ENCODE measurements at regions not wholly inside any gene's neighbourhood (a gene's known extent, or its start where the extent isn't known, plus 50 kb on each side); places are given as distances from the start of the nearest gene placed in this dataset.

DNA sequence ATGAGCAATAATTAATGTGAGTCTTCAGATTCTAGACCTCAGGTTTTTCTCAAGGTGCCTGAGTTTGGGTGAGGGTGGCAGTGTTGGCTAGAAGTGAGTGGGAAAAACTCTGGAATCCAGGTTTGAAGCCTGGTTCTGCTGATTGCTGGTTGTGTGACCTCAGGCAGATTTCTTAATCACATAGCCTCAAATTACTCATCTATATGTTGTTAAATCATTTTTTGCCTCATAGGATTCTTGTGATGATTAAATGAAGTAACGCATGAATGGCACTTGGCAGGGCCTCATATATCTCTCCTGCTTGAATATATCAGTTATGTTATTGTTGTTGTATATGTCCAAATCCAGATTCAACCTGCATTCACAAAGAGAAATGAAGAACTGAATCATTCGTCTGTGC is 60.5 kb downstream of the NR2F2 start:
- DNase-seq = no peak

DNA sequence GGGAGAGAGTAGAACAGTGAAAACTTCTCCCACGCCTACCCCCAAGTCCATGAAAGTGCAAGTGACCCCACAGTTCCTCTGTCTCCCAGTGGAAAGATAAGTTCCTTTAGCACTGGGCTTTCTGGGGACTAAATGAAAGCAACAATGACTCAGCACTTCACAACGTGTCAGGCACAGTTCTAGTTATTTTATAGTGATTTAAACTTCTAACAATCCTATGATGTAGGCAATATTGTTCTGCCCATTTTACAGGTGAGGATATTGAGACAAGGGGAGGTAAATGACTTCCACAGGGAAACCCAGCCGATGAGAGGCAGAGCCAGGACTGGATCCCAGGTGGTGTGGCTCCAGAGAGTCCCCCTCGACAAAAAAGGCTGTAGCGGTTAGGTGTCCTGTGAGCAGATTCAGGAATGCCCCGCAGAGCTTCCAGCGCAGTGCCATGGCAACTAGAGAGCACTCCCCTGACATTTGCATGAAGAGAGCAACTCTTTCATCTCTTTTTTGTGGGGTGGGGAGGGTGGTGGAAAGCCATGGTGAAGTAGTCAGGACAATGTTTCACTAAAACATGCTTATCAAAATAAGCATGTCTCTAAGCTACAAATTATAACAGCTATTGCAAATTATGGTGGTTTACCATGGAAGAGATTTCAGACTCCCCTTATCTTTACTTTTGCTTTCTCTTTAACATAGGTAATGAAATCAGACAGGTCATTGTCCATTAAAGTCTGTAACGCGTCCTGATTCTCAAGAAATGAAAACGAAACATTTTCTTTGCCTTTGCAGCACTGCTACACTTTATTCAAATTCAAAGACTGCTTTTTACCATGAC is 62.1 kb downstream of the NR2F2 start:
- DNase-seq = no peak

DNA sequence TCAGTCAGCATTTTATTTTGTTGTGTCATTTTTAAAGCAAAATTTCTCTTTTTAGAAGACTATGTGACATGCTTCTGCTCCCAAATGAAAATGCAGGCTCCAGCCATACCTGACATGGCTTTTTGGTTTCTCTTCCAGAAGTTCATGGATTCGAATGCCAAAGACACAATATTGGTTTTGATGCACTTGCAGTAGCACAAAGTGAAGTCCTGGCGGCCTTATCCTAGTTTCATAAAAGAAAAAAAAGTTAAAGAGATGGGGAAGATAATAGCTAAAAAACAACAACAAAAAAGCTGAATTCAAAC is 62.7 kb downstream of the NR2F2 start:
- DNase-seq = no peak

DNA sequence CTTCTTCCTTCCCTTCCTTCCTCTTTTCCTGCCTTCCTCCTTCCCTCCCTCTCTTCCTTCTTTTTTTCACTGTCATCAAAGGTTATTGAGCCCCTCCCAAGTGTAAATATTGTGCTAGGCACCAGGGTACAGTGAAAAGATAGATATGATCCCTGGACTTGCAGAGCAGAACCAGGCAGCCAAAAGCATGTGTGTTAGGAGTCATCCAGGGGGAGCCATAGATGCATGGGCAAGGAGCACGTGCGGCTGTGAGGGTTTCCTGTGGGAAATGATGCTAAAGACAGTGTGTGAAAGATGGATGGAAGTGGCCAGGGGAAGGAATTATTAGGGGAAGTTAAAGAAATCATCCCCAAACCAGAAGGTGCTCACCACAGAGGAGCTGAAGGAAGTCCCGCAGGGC is 65.2 kb downstream of the NR2F2 start:
- DNase-seq = no peak

DNA sequence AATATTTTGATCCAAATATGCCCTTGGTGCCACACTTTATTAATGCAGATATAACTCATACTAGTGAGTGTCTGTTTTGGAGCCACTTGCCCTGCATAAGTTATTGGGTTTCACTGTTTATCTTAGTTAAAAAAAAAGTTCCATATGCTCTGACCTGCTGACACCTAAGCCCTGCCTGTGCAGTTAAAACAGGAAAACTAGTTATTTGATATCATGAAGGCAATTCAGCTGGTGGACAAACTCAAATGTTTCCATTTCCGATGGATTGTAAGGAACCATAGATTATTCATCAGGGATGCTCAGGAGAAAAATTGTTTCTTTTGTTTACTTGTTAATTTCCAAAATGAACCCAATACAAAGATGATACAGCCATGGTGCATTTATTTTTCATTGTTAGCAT is 68.3 kb downstream of the NR2F2 start:
- DNase-seq = no peak

DNA sequence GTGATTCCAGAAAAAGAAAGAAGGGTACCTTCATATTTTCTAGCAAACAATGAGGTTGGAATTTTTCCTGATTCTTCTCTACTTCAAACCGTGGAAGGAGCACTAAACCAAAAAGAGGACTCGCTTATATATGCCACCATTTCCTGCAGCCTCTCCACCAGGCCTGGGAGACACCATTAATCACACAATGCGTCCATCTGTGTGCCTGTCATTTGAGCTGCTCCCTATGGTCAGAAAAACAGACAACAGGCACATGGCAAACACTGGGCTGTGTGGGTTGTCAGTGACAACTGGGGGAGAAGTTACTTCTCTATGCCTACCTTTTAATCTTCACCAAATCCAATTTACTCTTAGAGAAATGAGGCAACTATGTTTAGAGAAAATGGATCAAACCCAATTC is 71.9 kb downstream of the NR2F2 start:
- DNase-seq = no peak

DNA sequence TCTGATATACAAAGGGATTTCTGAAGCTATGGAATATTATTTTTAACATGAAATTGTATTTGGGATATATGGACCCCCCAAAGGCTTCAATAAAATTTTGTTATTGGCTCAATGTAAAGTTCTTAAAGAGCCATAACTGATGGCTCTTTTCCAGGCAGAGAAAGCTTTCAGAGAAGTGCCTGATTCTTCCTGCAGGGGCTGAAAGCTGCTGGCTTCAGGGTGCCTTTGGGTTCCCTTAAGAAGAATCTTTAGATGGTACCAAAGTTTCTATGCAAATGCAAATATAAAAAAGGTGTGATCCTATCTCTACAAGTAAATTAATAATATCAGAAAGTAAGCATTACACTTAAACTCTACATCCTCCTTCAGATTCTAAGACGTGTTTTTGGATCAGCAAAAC is 72.6 kb downstream of the NR2F2 start:
- no peak for DNase-seq

DNA sequence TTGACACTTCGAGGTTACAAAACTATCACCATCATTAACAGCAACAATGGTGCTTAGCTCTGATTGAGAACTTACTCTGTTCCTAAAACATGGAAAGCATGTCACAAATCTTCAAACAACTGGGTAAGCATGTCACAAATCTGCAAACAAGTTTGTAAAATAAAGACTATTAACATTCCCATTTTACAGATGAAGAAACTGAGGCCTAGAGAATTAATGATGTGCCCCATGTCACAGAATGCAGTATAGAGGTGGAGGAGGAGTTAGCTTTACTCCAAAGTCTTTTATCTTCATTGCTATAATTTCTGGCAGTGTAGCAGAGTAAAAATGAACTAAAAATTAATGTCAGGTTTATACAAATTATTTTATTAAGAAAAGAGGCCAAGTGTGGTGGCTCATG is 73.4 kb downstream of the NR2F2 start:
- DNase-seq = no peak

DNA sequence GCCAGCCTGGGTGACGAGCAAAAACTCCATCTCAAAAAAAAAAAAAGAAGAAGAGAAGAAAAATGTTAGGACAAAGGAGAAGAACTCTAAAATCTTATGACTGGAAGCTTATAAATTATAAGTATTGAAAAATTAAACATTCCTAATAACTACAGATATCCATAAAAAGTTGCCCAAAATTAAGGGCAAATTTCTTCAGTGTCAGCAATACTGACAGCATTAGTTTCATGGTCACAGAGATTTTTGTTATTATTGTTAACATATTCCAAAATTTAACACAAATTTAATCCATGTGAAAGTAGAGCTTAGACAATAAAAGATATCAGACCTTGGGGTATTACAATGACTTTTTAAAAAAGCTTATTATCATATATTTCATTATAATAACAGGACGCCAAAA is 74.1 kb downstream of the NR2F2 start:
- no peak for DNase-seq

DNA sequence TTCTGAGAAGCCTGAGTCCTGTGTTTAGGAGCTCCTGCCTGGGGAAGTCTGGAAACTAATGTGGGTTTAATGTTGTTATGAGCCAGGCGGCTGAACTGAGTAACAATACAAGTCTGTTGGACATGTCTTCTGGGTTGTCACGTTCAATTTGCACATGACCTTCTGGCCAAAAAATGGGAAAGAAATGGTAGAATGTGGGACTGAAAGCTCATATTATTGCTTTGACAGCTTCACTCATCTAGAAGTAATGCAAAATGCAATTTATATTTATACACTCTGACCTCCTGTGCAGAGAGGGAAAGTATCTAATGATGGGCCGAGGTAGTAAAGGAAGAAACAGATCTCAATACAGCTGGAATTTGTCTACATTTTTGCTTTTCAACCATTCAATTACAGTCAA is 75.8 kb downstream of the NR2F2 start:
- no peak for DNase-seq

DNA sequence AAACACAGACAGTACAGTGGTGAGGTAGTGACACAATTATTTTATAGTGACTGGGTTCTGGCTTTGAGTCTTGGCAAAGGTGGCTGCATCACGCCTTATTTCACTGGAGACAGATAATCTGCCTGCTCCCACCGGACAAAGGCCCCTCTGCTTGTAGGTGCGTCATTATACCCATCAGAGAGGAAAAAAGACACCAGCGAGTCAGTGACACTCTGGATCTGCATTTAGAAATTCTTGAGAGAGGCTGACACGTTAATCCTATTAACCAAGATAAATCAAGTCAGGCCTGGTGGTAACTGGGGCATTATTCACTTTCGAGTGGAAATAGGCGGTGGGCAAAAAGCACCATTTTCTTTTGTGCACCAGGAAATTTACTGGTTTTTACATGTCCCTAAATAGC is 76.2 kb downstream of the NR2F2 start:
- DNase-seq = no peak

DNA sequence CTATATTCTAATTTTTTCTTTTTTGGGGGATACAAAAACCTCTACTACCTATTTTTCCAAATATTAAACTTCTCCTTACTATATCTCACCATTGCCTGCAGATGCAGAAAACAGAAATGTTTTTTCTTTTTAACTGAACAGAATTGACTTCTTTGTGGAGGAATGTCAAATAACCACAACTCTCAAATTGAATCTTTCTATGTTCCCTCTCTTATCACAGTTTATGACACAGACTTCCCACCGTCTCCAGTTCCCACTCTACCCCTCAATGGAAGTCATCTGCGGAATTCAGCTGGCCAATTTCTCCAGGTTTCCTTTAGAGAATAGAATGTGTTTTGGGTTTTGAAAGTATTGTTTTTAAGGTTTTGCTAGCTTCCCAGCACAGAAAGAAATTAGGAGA is 77.0 kb downstream of the NR2F2 start:
- DNase-seq = no peak

DNA sequence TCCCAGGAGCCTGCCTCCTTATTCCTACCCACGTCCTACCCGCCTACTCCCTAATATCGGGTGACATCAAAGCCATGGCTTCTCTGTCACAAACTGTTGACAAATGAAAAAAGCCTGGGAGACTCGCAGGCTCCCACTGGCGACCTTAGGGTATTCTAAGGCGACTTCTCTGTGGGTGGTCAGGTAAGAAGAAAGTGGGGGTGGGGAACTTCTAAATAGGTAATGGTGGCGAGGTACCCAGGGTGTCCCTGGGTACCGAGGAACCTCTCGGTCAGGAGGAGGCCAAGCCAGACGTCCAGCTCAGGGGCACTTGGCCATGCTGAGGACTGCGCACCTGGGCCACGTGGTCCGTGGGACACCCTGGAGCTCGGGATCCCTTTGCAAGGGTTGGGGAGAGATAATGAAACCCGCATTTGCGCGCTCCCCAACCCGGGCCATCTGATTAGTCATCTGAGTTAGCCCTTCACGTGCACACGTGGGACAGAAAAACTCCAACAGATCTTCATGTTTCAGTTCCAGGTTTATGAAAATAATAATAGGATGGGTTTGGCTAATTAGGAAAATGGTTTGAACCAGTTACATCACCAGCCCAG is 78.2 kb downstream of the NR2F2 start:
- DNase-seq = no peak

DNA sequence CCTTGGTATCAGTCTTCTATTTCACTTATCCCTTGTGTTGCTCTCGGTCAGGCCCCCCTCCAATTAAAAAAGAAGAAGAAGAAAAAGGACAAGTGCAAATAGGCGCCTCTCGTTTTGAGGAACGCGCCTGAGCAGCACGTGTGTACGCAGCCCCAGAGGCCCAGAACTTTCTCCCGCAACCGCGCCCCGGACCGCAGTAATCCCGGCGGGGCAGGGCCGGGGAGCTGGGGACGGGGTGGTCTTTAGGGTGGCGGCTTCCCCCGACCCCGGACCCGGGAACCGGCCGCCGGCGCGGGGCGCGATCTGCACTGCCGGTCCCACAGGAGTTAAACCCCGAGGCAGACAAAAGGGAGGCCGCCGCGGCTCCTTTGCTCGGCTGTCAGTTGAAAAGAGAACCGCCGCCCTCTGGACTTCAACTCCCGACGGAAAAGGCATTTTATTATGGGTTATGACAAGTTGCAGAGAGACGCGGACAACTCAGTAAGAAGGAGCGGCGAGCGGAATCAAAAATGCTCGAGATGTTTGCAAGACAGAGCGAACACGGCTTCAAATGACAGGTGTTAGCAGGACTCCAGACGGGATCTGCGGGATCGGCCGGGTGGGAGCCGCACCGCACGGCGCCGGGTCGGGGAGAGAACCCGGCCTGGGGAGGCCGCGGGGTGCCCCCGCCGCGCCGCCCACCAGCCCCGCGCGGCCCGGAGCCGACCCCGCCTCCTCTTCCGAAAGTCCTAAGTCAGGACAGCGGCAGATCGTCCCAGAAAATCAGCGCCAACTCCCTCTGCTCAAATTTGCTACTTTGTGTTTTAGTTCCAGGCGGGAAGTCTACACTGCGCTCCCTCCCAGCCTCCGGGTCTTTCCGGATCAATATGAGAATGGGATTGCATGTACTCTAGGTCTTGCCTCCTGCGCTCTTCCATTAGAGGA is 79.0 kb downstream of the NR2F2 start:
- DNase-seq = no peak

DNA sequence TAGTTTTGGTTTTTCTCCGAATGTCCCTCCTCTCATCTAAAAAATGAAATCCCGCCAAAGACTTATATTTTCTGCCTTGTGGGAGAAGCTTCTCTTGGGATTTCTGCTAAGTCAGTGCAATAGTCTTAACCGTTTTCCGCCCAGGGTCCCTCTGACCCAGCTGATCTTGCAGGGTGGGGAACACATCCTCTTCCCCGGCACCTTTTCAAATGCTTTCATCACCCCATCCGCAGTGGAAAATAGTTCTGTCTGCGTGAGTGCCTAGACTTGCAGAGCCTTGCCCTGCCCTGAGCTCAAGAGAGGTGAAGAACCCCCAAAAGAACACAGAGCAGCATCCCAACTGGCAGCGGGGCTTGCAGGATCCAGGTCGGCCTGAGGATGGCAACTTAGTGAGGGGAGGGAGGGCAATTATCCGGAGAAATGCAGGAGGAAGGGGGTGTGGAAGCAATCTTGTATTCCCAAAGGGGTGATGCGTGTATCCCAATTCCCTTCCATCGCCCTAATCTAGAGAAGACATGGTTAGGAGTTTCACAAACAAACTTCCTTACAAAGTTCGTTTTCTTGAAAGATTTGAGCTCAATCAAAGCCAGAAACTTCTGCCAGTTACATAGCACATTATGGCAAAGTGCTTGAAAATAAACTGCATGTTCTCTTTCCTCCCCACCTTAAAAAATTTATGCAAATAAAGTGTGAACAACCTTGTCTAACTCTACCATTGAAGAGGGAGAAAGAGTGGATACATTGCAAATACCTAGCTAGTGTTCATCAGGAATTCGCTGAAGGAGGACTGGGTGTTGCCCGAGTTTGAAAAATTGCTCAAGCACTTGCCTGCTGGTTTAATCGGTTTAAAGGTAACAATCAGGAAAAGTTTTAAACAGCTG is 79.9 kb downstream of the NR2F2 start:
- no peak for DNase-seq

DNA sequence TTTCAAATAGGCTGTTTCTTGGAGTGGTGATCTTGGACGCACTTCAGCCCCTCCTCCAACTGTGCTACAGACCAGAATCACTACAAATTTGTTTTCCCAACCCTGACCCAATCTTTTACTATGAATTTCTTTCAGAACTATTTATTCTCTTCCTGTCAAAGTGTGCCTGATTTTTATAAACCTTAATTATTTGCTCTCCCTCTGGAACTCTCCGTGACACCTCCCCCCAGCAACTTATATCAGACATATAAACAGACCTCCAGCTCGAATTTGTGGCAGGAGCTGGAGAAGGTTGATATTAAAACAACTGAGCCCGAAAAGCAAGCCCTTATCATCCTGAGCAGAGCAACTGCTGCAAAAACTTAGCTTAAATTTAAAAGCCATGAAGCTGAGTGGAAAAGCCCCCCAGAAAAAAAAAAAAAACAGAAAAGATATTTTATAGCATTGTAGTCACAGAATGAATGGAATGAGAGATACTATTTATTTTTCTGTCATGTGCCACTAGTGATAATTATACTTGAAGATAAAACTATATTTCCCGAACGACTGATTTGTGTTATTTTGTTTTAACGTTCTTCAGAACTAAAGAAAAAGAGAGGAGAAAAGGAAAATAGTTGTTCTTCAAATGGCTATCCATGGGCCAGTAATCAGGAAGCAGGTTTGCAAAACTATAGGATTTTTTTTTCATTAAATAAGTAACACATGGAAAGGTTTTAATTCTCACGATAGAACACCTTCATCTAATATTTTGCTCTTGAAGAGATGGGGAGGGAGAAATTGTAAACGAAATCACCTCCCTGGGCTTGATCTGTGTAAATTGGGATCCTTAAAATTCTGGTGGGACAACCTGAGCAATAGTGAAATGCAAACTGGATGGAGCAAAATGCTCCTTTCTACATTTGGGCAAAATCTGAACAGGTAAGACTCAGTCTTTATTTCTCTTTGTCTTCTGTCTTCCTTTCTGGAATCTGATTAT is 80.8 kb downstream of the NR2F2 start:
- DNase-seq = no peak

DNA sequence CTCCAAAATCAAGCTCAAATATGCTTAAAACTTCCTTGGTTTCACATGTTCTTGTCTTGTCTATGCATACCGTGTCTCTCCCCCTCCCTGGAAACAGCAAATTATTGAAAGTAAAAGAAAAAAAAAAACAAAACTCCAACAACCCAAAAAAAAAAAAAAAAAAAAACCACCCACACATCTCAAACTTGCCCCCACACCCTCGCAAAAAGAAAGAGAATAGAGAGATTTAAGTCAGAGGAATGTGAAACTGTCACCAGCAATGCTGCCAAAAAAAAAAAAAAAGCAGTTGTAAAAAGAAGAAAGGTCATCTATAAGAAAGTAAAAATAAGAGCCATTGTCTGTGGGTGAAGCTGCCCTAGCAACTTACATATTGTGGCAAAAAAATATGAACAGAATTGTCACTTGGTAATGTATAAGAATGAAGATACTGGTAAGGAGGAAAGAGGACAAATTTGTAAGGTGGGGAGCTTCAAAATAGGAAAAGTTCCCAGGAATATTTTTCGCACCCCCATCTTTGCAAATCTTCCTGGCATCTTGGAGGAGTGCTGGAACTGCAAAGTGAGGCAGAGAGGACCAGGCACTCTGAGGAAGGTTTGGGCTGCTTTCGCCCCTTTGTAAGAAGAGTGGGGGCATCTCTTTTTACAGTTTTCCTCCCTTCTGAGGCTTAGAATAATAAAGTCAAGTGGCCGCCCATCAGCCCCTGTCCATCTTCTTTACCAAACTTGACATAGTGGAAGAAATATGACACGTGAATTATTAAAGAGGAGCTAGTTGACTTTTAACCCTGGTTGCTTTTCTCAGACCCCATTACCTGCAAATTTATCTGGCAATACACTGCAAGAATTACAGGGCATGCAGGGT is 81.8 kb downstream of the NR2F2 start:
- DNase-seq = no peak

DNA sequence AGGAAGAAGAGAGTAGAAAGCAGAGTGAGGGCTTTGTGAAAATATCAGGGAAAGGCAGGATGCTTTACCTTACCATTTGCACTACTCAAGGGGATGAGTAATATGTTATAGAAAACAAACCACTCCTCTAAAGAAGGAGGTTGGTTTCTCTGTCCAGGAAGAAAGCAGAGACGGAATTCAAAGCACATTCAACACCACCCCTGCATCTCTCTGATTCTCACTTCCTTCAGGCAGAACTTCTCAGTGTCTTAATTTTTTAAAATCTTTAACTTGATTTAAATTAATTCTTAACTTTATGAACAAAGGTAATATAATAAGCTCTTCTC is 82.4 kb downstream of the NR2F2 start:
- no peak for DNase-seq

DNA sequence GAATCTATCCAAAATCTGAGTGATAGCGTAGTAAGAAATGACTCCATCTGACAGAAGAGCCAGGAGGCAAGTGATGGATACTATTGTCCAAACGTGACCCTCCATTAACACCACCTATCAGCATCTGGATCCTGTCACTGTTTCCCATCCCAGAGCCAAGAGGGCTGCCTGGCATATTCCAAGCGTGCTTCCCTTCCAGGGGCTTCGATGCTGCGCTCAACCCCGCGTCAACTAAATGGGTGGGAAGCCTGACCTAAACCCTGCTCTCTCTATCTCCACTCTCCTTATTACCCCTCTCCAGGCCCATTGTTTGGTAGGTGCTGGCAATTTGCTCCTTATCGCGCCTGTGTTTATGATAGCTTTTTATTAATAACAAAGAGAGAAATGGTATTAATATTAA is 83.2 kb downstream of the NR2F2 start:
- DNase-seq = no peak

DNA sequence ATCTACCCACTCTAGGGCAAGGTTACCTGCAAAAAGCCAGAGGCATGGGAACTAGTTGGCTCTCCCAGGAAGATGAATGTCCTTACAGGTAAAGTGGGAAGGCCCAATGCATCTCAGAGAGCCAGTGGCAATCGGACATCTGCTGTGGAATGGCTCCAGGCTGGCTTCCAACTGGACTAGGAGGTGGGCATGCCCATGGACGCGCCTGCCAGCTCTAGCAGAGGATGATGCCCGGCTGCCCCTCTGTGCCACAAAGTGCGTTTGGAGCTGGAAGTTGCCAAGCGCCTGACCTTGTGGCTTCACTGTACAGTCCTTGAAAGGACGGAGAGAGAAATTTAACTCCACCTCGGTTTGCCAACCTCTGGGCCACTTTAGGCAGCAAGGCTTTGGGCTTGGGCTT is 84.4 kb downstream of the NR2F2 start:
- no peak for DNase-seq

Measured in NCI-H524 treated with DMSO at 0.1 percent for 48 hours (cell line).